Stimulated activated memory B cell treated with anti-CD40 and anti-IgM and Interleukin-4, amounts not matched to agents 10 μg/mL and 1 μg/mL and 100 μg/mL, for 72 hours (primary cell): ENCODE measurements at regions not wholly inside any gene's neighbourhood (a gene's known extent, or its start where the extent isn't known, plus 50 kb on each side); places are given as distances from the start of the nearest gene placed in this dataset.
"Not testable (repeated sequence)": the region's sequence is repeated elsewhere in the genome, so short reads cannot be mapped to it uniquely, and the experiment has no call there.

Experiments used
- ATAC-seq: fragments of 150-1000 bp; cut with Tn5 transposase; 2 replicates; pipeline ENCODE4 v1.10.0; 2021
- H3K27ac Mint-ChIP-seq: one replicate; pipeline ENCODE4 v1.8.0; 2022; ENCODE audit warnings: mild to moderate bottlenecking, mixed read lengths
- H3K27me3 Mint-ChIP-seq: one replicate; pipeline ENCODE4 v1.8.0; 2022; ENCODE audit warnings: mixed read lengths
- H3K36me3 Mint-ChIP-seq: one replicate; pipeline ENCODE4 v1.8.0; 2022; ENCODE audit warnings: mixed read lengths
- H3K4me1 Mint-ChIP-seq: one replicate; pipeline ENCODE4 v1.8.0; 2022; ENCODE audit warnings: mixed read lengths
- H3K4me3 Mint-ChIP-seq: one replicate; pipeline ENCODE4 v1.8.0; 2022; ENCODE audit warnings: mild to moderate bottlenecking, moderate library complexity, mixed read lengths
- H3K9me3 Mint-ChIP-seq: one replicate; pipeline ENCODE4 v1.8.0; 2022; ENCODE audit warnings: mixed read lengths

DNA sequence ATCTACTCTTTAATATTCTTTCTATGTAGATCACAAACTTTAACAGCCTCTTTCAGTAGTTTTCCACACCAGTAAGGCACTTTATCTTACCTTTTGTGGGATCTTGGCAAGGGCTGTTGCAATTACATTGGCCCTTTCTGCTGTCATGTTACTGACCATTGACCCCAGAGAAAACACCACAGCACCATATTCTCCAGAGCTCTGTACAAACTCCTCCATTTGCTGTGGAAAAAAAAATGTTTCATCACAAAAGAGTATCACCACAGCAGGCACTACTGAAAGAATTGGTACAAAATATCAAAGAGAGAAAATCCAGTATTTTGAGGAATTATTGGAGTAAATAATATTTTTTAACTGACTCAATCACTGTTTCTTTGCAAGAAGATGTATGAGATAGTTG, 62.3 kb upstream of the UGT2A3 start:
- not testable (repeated sequence) for ATAC-seq, H3K27ac Mint-ChIP-seq, H3K27me3 Mint-ChIP-seq, H3K4me1 Mint-ChIP-seq, H3K9me3 Mint-ChIP-seq, H3K4me3 Mint-ChIP-seq, H3K36me3 Mint-ChIP-seq

DNA sequence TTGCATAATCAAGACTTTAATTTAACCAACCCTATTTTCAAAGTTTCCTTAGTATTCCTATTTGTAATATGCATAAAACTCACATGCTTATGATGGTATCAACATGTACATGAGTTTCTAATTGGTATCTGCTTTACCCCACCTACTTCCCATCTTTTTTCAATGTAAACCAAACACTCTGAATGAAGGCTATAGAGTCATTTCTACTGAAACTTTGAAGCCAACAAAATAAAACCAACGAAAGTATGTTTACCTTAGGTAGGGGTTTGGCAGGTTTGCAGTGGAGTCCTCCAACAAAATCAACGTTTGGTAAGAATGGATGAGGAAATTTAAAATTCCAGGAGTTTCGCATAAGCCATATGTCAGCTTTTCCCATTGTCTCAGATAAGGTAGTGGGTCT, 66.4 kb upstream of the UGT2A3 start:
- not testable (repeated sequence) for H3K27me3 Mint-ChIP-seq, ATAC-seq, H3K4me1 Mint-ChIP-seq, H3K4me3 Mint-ChIP-seq, H3K27ac Mint-ChIP-seq, H3K36me3 Mint-ChIP-seq, H3K9me3 Mint-ChIP-seq

DNA sequence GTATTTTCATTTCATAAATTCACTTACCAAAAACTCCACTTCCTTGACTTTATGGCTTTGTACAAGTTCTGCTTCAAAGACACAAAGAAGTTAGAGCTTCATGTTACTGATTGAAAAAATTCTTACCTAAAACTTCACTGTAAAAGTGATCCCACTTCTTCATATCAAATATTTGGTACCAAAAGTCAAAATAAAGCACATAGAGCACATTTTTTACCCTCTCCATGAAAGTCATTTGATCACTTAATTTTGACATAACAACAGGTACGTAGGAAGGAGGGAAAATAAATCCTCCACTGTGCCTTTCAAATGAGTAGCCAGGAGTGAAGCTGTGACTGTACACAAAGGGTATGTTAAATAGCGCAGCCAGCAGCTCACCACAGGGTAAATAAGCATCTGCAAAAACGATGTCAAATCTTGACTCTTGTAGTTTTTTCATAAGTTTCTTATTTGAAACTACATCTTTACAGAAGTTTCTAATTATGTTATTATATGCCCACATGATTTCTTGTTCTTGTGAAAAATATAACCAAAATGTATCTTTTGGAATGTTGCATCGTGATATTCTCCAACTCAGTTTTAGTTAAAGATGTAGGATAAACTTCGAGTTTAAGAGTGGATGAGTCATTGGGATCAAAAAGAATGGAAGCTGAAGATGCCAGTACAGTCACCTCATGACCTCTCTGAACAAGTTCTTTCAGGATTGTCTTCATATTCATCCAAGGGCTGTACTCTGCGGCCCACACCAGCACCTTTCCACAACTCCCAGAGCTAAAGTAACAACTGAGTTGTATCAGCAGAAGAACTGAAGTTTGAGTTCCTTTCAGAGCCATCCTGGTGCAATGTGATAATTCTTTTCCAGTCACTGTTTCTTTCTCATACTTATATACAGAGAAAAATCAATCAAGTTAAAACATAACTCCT, 68.2 kb upstream of the UGT2A3 start:
- not testable (repeated sequence) for H3K9me3 Mint-ChIP-seq, H3K27me3 Mint-ChIP-seq, ATAC-seq, H3K36me3 Mint-ChIP-seq, H3K4me3 Mint-ChIP-seq, H3K27ac Mint-ChIP-seq, H3K4me1 Mint-ChIP-seq

DNA sequence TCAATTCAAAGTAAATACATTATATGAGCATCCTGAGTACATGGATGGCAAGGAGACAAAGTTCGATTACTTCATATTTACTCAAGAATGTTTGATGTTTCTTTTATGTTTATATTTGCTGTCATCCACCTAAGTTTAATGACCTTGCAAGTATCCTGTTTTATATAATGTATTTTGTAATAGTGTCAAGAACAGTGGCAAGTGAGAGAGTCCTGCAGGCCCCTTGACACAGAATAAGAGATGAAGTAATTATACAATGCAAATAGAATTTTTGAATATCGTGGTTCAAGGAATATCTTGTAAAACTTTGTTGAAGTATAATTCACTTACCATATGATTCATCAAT, 68.8 kb upstream of the UGT2A3 start:
- not testable (repeated sequence) for H3K27me3 Mint-ChIP-seq, H3K4me1 Mint-ChIP-seq, H3K9me3 Mint-ChIP-seq, H3K27ac Mint-ChIP-seq, H3K4me3 Mint-ChIP-seq, H3K36me3 Mint-ChIP-seq, ATAC-seq

DNA sequence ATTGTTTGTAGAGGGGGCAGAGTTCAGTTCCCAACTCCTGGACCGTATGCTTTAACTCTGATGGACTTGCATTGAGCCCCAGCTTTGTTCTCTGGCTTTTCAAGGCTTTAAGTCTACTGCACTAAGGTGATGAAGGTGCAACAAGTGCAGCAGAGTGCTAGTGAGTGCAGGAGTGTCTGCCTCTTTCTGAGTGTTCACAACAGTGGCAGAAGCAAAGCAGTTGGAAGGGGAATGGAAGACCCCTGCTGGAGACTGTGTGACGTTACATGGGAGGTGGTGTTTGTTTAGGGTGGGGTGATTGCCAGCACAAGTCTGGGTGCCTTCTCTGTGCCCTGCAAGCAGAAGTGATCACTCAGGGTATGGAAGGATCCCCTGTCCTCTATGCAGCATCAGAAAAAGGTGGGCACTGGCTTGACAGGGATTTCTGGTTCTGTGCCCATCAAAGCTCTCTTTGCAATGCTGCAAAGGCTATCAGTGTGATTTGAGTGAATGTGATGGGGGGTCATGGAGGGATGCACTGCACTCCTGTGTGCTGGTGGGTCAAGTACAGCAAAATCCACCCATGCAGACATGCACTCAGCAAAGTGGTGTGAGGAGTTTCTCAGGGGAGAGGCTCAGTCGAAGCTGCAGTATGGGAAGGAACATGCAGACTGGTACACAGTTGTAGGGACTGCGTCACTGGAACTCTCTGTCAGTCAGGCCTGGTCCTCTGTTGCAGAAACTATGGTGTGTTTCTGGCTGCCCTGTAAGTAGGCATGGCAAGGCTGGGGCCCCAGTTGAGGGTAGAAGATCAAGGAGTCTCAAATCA, 70.9 kb upstream of the UGT2B7 start:
- Mint-ChIP-seq H3K27ac (no peak overlapping the region), H3K4me1 (no peaks in the 10 kb centered on the region), H3K27me3 (no peaks in the 10 kb centered on the region), H3K36me3 (no peaks in the 10 kb centered on the region), H3K9me3 (no peaks in the 10 kb centered on the region), H3K4me3 (no peak overlapping the region)
- ATAC-seq = peak; percentile 27

DNA sequence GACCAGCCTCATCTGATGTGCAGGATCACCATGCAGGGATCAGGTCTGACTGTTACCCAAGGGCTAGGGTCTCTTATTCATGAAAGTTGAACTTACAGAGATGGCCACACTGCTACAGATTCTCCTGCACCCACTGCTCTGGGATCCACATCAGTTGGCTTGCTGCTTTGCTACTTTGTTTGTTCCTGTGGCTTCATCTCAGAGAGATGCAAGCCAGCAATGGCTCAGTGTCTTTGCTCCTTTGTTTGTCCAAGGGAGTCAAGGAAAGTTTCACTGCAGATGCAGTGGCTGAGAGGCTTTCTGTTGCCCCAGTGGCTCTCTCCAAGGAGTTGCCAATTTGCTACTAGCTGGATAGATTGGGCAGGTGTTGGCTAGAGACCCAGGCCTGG, 70.3 kb upstream of the UGT2B7 start:
- no peak overlapping the region for H3K4me3 Mint-ChIP-seq
- H3K9me3 Mint-ChIP-seq = no peaks in the 10 kb centered on the region
- peak; percentile 12 for ATAC-seq
- no peaks in the 10 kb centered on the region for H3K27me3 Mint-ChIP-seq
- no peaks in the 10 kb centered on the region for H3K36me3 Mint-ChIP-seq
- no peak overlapping the region for H3K27ac Mint-ChIP-seq
- no peaks in the 10 kb centered on the region for H3K4me1 Mint-ChIP-seq

DNA sequence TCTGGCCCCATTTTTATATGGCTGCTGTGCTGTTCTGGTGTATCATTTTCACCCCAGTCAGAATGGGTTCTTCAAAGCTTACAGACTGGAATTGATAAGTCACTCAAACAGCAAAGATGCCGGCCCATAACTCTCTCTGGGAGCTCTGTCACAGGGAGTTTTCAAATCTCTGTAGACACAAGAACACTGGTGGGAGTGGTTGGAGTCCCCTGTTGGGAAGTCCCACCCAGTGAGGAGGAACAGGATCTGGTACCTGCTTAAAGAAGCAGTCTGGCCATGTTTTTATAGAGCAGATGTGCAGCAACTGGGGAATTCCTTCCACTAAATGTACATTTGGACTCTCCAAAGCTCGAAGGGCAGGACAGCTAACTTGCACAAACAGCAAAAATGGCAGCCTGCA, 69.3 kb upstream of the UGT2B7 start:
- Mint-ChIP-seq H3K27ac (no peak overlapping the region), H3K4me1 (no peaks in the 10 kb centered on the region), H3K4me3 (no peak overlapping the region), H3K36me3 (no peaks in the 10 kb centered on the region), H3K27me3 (no peaks in the 10 kb centered on the region), H3K9me3 (no peaks in the 10 kb centered on the region)
- ATAC-seq = no peak

DNA sequence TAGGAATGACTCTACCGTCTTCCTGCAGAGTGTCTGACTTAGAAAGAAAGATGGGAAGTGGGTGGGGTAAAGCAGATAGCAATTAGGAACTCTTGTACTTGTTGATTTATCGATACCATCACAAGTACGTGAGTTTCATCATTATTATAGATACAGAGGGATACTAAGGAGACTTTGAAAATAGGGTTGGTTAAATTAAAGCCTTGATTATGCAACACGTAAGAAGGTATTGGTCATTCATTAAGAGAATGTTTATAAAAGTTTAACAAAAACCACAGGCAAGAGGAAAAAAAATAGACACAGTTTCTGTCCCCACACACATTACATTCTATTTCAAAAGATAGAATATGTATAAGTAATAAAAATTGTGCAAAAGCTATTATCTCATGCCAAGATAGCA, 65.9 kb upstream of the UGT2B7 start:
- Mint-ChIP-seq H3K27ac (no peak overlapping the region), H3K4me3 (no peak overlapping the region), H3K4me1 (no peaks in the 10 kb centered on the region), H3K27me3 (no peaks in the 10 kb centered on the region), H3K9me3 (peaks cover 7% of the 10 kb centered on the region), H3K36me3 (no peaks in the 10 kb centered on the region)
- ATAC-seq = no peak

DNA sequence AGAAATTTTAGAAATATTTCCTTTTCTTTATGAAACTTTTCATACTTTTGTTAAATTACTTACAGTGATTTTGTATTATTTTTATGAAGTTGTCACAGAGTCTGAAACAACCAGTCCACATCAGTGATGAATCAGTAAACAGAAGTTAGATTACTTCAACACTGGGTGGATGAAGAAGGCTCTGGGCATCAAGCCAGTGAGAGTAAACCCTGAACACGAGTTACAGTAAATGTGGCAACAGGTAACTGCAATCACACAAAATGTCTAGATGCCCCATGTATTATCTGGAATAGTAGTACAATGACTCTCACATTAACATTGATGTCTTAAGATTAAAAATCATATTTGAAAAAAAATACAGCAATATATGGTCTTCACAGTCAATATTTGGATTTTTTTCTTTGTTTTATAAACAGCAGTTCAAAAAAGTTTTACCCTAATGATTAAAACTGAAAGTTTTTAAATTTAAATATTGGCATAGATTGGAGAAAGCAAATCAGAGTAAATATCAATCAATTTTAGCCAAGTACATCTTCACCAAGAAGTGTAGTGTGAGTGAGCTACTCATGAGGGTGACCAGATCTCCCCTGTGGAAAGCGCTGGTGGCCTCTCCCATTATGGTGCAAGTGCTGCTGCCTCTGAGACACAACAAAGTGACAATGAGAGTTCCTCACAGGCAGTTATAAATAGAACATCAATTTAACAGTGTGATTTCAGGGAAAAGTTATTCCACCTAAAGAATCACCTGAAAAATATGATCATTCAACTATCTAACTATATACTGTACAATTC, 63.2 kb upstream of the UGT2B7 start:
- H3K36me3 Mint-ChIP-seq = no peaks in the 10 kb centered on the region
- no peaks in the 10 kb centered on the region for H3K27me3 Mint-ChIP-seq
- no peaks in the 10 kb centered on the region for H3K4me1 Mint-ChIP-seq
- no peak overlapping the region for H3K27ac Mint-ChIP-seq
- ATAC-seq = no peak
- peaks cover 9% of the 10 kb centered on the region for H3K9me3 Mint-ChIP-seq
- H3K4me3 Mint-ChIP-seq = no peak overlapping the region

DNA sequence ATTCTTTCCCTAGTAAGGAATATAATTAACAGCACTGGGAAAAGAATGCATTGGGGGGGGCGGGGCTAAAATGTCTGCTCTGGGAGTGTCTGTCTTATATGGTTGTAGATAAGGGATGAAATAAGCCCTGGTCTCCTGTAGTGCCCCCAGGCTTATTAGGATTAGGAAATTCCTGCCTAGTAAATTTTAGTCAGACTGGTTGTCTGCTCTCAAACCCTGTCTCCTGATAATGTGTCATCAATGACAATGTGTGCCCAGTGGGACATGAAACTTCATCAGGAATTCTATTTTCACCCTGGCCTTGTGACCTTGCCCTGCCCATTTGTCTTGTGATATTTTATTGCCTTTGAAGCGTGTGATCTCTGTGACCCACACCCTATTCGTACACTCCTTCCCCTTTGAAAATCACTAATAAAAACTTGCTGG, 61.9 kb upstream of the UGT2B7 start:
- not testable (repeated sequence) for H3K27ac Mint-ChIP-seq, H3K36me3 Mint-ChIP-seq, H3K4me1 Mint-ChIP-seq, H3K4me3 Mint-ChIP-seq, H3K27me3 Mint-ChIP-seq, H3K9me3 Mint-ChIP-seq, ATAC-seq

DNA sequence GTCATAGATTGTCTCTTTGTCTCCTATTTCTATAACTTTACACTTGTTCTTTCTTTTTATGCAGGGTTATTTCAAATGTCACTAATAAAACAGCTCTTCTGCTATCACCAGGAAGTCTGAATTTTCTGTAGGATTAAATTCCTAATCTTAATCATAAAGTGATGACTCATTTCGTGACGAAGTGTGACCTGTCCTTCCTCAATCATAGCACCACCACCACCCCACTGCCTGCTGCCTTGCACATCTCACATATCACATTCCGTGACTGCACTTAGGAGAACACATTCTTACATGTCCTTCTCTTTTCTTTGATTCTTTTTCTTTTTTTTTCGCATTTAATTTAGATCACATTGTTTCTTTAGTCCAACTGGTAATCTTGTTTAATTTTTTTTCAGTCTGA, 57.7 kb upstream of the UGT2B7 start:
- no peak overlapping the region for H3K4me3 Mint-ChIP-seq
- H3K27me3 Mint-ChIP-seq = no peaks in the 10 kb centered on the region
- H3K9me3 Mint-ChIP-seq = peaks cover 9% of the 10 kb centered on the region
- H3K4me1 Mint-ChIP-seq = no peaks in the 10 kb centered on the region
- no peak overlapping the region for H3K27ac Mint-ChIP-seq
- H3K36me3 Mint-ChIP-seq = no peaks in the 10 kb centered on the region
- ATAC-seq = no peak

DNA sequence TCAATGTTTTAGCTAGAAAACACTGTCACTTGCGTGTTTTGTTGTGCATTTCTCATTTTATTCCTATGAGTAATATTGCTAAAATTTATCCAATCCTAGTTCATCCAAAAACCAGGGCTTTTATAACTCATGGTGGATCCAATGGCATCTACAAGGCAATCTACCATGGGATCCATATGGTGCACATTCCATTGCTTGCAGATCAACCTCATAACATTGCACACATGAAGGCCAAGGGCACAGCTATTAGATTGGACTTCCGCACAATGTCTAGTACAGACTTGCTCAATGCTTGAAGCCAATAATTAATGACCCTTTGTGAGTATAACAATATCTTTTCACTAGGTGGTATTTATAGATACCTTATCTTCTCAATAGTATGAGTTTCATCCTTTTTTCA, 57.2 kb upstream of the UGT2B7 start:
- ATAC-seq = no peak
- Mint-ChIP-seq H3K4me3 (no peak overlapping the region), H3K9me3 (peaks cover 9% of the 10 kb centered on the region), H3K36me3 (no peaks in the 10 kb centered on the region), H3K4me1 (no peaks in the 10 kb centered on the region), H3K27ac (no peak overlapping the region), H3K27me3 (no peaks in the 10 kb centered on the region)

DNA sequence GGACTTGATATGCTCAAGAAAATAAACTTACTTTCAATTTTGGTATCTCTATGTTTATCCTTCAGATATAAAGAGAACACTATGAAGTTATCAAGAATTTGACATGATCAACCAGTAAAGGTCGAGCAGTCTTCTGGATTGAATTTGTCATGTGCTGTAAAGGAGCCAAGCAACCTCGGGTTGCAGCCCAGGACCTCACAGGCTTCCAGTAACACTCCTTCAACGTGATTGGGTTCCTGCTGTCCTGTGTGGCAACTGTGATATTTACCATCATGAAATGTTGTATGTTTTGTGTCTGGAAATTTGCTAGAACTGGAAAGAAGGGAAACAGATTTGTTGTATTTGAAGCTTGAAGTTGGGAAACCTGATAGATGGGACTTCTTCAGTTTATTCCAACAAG, 52.0 kb upstream of the UGT2B7 start:
- no peaks in the 10 kb centered on the region for H3K9me3 Mint-ChIP-seq
- no peak overlapping the region for H3K4me3 Mint-ChIP-seq
- H3K36me3 Mint-ChIP-seq = no peaks in the 10 kb centered on the region
- no peaks in the 10 kb centered on the region for H3K27me3 Mint-ChIP-seq
- H3K4me1 Mint-ChIP-seq = no peaks in the 10 kb centered on the region
- no peak for ATAC-seq
- no peak overlapping the region for H3K27ac Mint-ChIP-seq
